ENCODE measurements at regions not wholly inside any gene's neighbourhood (a gene's known extent, or its start where the extent isn't known, plus 50 kb on each side); places are given as distances from the start of the nearest gene placed in this dataset.

DNA sequence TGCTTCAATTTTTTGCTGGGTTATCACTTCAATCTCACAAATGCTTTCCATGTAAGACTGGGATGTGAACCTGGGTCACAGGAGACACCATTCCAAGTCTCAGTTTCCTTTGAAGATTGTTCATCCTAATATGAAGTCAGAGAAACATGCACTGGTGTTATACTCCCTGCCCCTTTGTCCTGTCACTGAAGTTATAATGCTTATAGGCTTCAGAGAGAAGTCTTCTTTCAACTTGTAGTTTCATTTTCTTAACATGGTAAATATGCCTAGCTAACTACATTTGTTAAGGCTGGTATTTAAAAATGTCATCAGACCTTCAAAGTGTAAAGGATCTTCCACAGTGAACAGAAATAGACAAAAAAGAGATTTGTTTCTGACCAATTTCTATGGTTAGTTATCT lies 1195.9 kb downstream of the MRPL39 start:
- Mint-ChIP-seq H3K4me3 (no peak overlapping the region), H3K36me3 (no peaks in the 10 kb centered on the region), H3K4me1 (peaks cover 4% of the 10 kb centered on the region in 2 donors), H3K27ac (no peak overlapping the region), H3K27me3 (ENCODE audit: low read depth in 2 of 2) (peaks cover 0 to 4% of the 10 kb centered on the region in 2 donors), H3K9me3 (peaks cover 0 to 2% of the 10 kb centered on the region in 2 donors)
- Histone ChIP-seq H3K9me3 (ENCODE audit: control insufficient read depth, insufficient read depth, low read length) (no peaks in the 10 kb centered on the region), H3K4me3 (ENCODE audit: low read length) (no peak overlapping the region), H3K36me3 (ENCODE audit: control insufficient read depth, insufficient read depth, low read length) (no peaks in the 10 kb centered on the region), H3K4me1 (ENCODE audit: control insufficient read depth, insufficient read depth, low read length) (no peaks in the 10 kb centered on the region), H3K27ac (ENCODE audit: low read length) (no peak overlapping the region), H3K27me3 (ENCODE audit: control insufficient read depth, insufficient read depth, low read length) (no peaks in the 10 kb centered on the region)
- intact Hi-C loops (cut with micrococcal nuclease) = no loop called here
- no peak for DNase-seq
- TF ChIP-seq, protein P1, sequence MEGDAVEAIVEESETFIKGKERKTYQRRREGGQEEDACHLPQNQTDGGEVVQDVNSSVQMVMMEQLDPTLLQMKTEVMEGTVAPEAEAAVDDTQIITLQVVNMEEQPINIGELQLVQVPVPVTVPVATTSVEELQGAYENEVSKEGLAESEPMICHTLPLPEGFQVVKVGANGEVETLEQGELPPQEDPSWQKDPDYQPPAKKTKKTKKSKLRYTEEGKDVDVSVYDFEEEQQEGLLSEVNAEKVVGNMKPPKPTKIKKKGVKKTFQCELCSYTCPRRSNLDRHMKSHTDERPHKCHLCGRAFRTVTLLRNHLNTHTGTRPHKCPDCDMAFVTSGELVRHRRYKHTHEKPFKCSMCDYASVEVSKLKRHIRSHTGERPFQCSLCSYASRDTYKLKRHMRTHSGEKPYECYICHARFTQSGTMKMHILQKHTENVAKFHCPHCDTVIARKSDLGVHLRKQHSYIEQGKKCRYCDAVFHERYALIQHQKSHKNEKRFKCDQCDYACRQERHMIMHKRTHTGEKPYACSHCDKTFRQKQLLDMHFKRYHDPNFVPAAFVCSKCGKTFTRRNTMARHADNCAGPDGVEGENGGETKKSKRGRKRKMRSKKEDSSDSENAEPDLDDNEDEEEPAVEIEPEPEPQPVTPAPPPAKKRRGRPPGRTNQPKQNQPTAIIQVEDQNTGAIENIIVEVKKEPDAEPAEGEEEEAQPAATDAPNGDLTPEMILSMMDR (IDR thresholded peaks at IDR 0.05) = no peak
- no peak for ATAC-seq

DNA sequence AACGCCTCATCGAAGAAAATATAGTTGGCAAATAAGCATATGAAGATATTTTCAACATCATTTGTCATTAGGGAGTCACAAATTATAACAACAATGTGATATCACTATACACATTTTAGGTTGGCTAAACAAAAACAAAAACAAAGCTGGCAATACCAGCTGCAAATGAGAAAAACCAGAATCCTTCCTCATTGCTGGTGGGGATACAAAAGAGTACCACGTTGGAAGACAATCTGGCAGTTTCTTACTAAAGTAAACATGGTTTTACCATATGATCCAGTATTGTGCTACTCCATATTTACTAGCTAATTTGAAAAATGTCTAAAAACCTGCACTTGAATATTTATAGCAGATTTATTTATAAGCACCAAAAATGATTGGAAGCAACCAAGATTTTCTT lies 1204.1 kb downstream of the MRPL39 start:
- Mint-ChIP-seq H3K9me3 (no peaks in the 10 kb centered on the region), H3K36me3 (no peaks in the 10 kb centered on the region), H3K4me1 (no peaks in the 10 kb centered on the region), H3K27ac (no peak overlapping the region), H3K4me3 (no peak overlapping the region), H3K27me3 (ENCODE audit: low read depth in 2 of 2) (peaks cover 3 to 15% of the 10 kb centered on the region in 2 donors)
- no peak for ATAC-seq
- no peak overlapping the region for H3K27ac ChIP-seq (ENCODE audit: low read length)
- DNase-seq = no peak
- no peaks in the 10 kb centered on the region for H3K4me1 ChIP-seq (ENCODE audit: control insufficient read depth, insufficient read depth, low read length)
- no peaks in the 10 kb centered on the region for H3K9me3 ChIP-seq (ENCODE audit: control insufficient read depth, insufficient read depth, low read length)
- TF ChIP-seq, protein P1 (IDR thresholded peaks at IDR 0.05) = no peak
- no peaks in the 10 kb centered on the region for H3K36me3 ChIP-seq (ENCODE audit: control insufficient read depth, insufficient read depth, low read length)
- intact Hi-C loops (cut with micrococcal nuclease) = no loop called here
- 100% methylated on average over 1 of the region's 3 CpGs for WGBS (ENCODE audit: insufficient coverage)
- H3K4me3 ChIP-seq (ENCODE audit: low read length) = no peak overlapping the region
- no peaks in the 10 kb centered on the region for H3K27me3 ChIP-seq (ENCODE audit: control insufficient read depth, insufficient read depth, low read length)

DNA sequence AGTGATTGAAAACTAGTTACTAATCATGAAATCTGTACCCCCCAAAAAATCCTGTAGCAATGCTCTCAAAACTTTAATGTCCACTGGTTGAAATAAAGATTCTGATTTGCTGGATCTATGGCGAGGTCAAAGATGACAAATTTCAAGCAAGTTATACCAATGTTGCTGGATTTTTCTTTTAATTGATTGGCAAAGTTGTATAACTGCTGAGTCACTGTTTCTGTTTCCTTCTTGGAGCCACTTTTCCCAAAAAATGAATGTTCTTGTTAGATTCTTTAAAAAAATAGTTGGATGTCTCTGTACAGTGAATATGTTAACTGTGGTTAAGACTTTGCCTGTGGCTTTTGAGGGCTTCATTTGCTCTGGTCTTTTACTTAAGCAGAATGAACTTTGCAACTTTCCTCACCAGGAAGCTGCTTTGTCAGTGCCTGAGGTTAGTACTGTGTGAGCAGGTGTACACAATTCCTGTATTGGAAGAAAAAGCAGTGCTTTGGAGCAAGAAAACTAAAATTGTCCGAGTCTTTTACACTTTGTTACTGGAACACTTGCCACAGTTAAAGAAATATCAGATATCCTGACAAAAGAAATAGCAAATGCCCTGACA lies 1211.9 kb downstream of the MRPL39 start:
- H3K9me3 ChIP-seq (ENCODE audit: control insufficient read depth, insufficient read depth, low read length) = no peaks in the 10 kb centered on the region
- Mint-ChIP-seq H3K4me1 (no peaks in the 10 kb centered on the region), H3K27ac (no peak overlapping the region), H3K27me3 (ENCODE audit: low read depth in 2 of 2) (peaks cover 0 to 6% of the 10 kb centered on the region in 2 donors), H3K36me3 (no peaks in the 10 kb centered on the region), H3K9me3 (peaks cover 0 to 5% of the 10 kb centered on the region in 2 donors), H3K4me3 (no peak overlapping the region)
- H3K27me3 ChIP-seq (ENCODE audit: control insufficient read depth, insufficient read depth, low read length) = no peaks in the 10 kb centered on the region
- ATAC-seq (no peak), DNase-seq (no peak)
- H3K27ac ChIP-seq (ENCODE audit: low read length) = no peak overlapping the region
- TF ChIP-seq, protein P1 (IDR thresholded peaks at IDR 0.05) = no peak
- no peaks in the 10 kb centered on the region for H3K36me3 ChIP-seq (ENCODE audit: control insufficient read depth, insufficient read depth, low read length)
- no peak overlapping the region for H3K4me3 ChIP-seq (ENCODE audit: low read length)
- intact Hi-C loops (cut with micrococcal nuclease) = no loop called here
- WGBS (ENCODE audit: insufficient coverage) = 95% methylated on average over 1 of the region's 2 CpGs
- no peaks in the 10 kb centered on the region for H3K4me1 ChIP-seq (ENCODE audit: control insufficient read depth, insufficient read depth, low read length)

DNA sequence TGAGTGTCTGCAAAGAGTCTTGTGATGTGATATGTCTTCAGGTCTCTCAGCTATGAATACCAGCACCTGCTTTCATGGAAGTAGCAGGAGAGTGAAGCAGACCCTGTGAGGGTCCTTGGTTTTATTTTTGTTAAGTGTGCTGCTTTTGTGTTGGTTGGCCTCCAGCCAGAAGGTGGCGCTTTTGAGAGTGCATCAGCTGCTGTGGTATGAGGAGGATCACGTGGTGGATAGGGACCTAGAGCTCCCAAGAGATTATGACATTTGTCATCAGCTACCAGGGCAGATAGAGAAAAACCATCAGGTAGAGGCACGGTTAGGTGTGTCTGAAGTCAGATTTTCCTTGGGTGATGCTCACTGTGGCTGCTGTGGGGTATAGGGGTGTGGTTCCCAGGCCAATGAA lies 1232.1 kb downstream of the MRPL39 start:
- no peaks in the 10 kb centered on the region for H3K27me3 ChIP-seq (ENCODE audit: control insufficient read depth, insufficient read depth, low read length)
- Mint-ChIP-seq H3K4me1 (peaks cover 0 to 5% of the 10 kb centered on the region in 2 donors), H3K27me3 (ENCODE audit: low read depth in 2 of 2) (no peaks in the 10 kb centered on the region), H3K9me3 (no peaks in the 10 kb centered on the region), H3K27ac (no peak overlapping the region), H3K4me3 (no peak overlapping the region), H3K36me3 (no peaks in the 10 kb centered on the region)
- DNase-seq (peak in 1 of 2 donors; percentile 15), ATAC-seq (peak in 1 of 3 donors; percentile 21)
- no peaks in the 10 kb centered on the region for H3K9me3 ChIP-seq (ENCODE audit: control insufficient read depth, insufficient read depth, low read length)
- H3K4me3 ChIP-seq (ENCODE audit: low read length) = no peak overlapping the region
- no peaks in the 10 kb centered on the region for H3K36me3 ChIP-seq (ENCODE audit: control insufficient read depth, insufficient read depth, low read length)
- H3K4me1 ChIP-seq (ENCODE audit: control insufficient read depth, insufficient read depth, low read length) = no peaks in the 10 kb centered on the region
- 77% methylated on average over 3 of the region's 3 CpGs for WGBS (ENCODE audit: insufficient coverage)
- TF ChIP-seq, protein P1 (IDR thresholded peaks at IDR 0.05) = no peak
- H3K27ac ChIP-seq (ENCODE audit: low read length) = no peak overlapping the region
- intact Hi-C loops (cut with micrococcal nuclease) = loop anchor here (5.0 kb wide), 1 partner anchor 137 kb away; no protein-coding TSS in a partner anchor

Data from natural killer cell (primary cell).